ENCODE measurements at regions not wholly inside any gene's neighbourhood (a gene's known extent, or its start where the extent isn't known, plus 50 kb on each side); places are given as distances from the start of the nearest gene placed in this dataset.

- WGBS (ENCODE audit: insufficient coverage) = 86% methylated on average over 6 of the region's 7 CpGs
- Histone ChIP-seq H3K9me3 (ENCODE audit: control extremely low read depth in 1 of 5, control insufficient read depth in 4 of 5, insufficient read depth in 2 of 5, low read depth in 1 of 5, low read length in 4 of 5) (peaks cover 0 to 2% (median 0%) of the 10 kb centered on the region in 5 experiments), H3K36me3 (ENCODE audit: control insufficient read depth in 4 of 4, insufficient read depth in 4 of 4, low read length in 3 of 4) (no peaks in the 10 kb centered on the region), H3K4me1 (ENCODE audit: control extremely low read depth in 1 of 4, control insufficient read depth in 4 of 4, insufficient read depth in 4 of 4, low read length in 3 of 4) (no peaks in the 10 kb centered on the region), H3K4me3 (ENCODE audit: control insufficient read depth in 1 of 7, extremely low read depth in 1 of 7, insufficient read depth in 4 of 7, low read depth in 2 of 7, low read length in 6 of 7) (no peak overlapping the region), H3K27me3 (replicated peaks in 2 of 5; ENCODE audit: control insufficient read depth in 4 of 5, insufficient read depth in 5 of 5, low read length in 4 of 5) (peaks cover 0 to 3% (median 0%) of the 10 kb centered on the region in 5 experiments), H3K27ac (ENCODE audit: insufficient read depth in 1 of 2, low read depth in 1 of 2, low read length in 2 of 2, poor library complexity in 1 of 2, severe bottlenecking in 2 of 2) (no peak overlapping the region)
- no peak for DNase-seq
- ChIA-PET CTCF (no interaction called here), POLR2A (no interaction called here)
Observed at GRCh38 chr7:4406288-4407058, 275.6 kb upstream of the FOXK1 start.

GRCh38 chr7:4409946-4410345, 272.1 kb upstream of the FOXK1 start:
- no peaks in the 10 kb centered on the region for H3K4me1 ChIP-seq (ENCODE audit: control extremely low read depth in 1 of 4, control insufficient read depth in 4 of 4, insufficient read depth in 4 of 4, low read length in 3 of 4)
- CTCF ChIA-PET = no interaction called here
- H3K27me3 ChIP-seq (replicated peaks in 2 of 5; ENCODE audit: control insufficient read depth in 4 of 5, insufficient read depth in 5 of 5, low read length in 4 of 5) = peaks cover 0 to 3% (median 0%) of the 10 kb centered on the region in 5 experiments
- H3K27ac ChIP-seq (ENCODE audit: insufficient read depth in 1 of 2, low read depth in 1 of 2, low read length in 2 of 2, poor library complexity in 1 of 2, severe bottlenecking in 2 of 2) = no peak overlapping the region
- POLR2A ChIA-PET = no interaction called here
- no peaks in the 10 kb centered on the region for H3K36me3 ChIP-seq (ENCODE audit: control insufficient read depth in 4 of 4, insufficient read depth in 4 of 4, low read length in 3 of 4)
- no peak overlapping the region for H3K4me3 ChIP-seq (ENCODE audit: control insufficient read depth in 1 of 7, extremely low read depth in 1 of 7, insufficient read depth in 4 of 7, low read depth in 2 of 7, low read length in 6 of 7)
- peaks cover 0 to 7% (median 0%) of the 10 kb centered on the region in 5 experiments for H3K9me3 ChIP-seq (ENCODE audit: control extremely low read depth in 1 of 5, control insufficient read depth in 4 of 5, insufficient read depth in 2 of 5, low read depth in 1 of 5, low read length in 4 of 5)
- no peak for DNase-seq
- 70% methylated on average over 2 of the region's 10 CpGs for WGBS (ENCODE audit: insufficient coverage)

- H3K27me3 ChIP-seq (replicated peaks in 2 of 5; ENCODE audit: control insufficient read depth in 4 of 5, insufficient read depth in 5 of 5, low read length in 4 of 5) = no peaks in the 10 kb centered on the region
- peaks cover 0 to 12% (median 0%) of the 10 kb centered on the region in 5 experiments for H3K9me3 ChIP-seq (ENCODE audit: control extremely low read depth in 1 of 5, control insufficient read depth in 4 of 5, insufficient read depth in 2 of 5, low read depth in 1 of 5, low read length in 4 of 5)
- WGBS (ENCODE audit: insufficient coverage) = 44% methylated on average over 24 of the region's 26 CpGs
- no peaks in the 10 kb centered on the region for H3K4me1 ChIP-seq (ENCODE audit: control extremely low read depth in 1 of 4, control insufficient read depth in 4 of 4, insufficient read depth in 4 of 4, low read length in 3 of 4)
- CTCF ChIA-PET = interaction anchor here (0.6 kb wide), 1 partner anchor 244 kb away, joined by 3 read pairs; no protein-coding TSS in a partner anchor
- peak overlapping the region in 3 of 7 experiments; percentile 1 to 54 (median 20) for H3K4me3 ChIP-seq (ENCODE audit: control insufficient read depth in 1 of 7, extremely low read depth in 1 of 7, insufficient read depth in 4 of 7, low read depth in 2 of 7, low read length in 6 of 7)
- H3K36me3 ChIP-seq (ENCODE audit: control insufficient read depth in 4 of 4, insufficient read depth in 4 of 4, low read length in 3 of 4) = no peaks in the 10 kb centered on the region
- POLR2A ChIA-PET = no interaction called here
- peak; percentile 9 to 84 (median 71) for DNase-seq
- no peak overlapping the region for H3K27ac ChIP-seq (ENCODE audit: insufficient read depth in 1 of 2, low read depth in 1 of 2, low read length in 2 of 2, poor library complexity in 1 of 2, severe bottlenecking in 2 of 2)
Observed at GRCh38 chr7:4416396-4417056, 265.6 kb upstream of the FOXK1 start.

GRCh38 chr7:4428526-4428925, 253.6 kb upstream of the FOXK1 start:
- no peaks in the 10 kb centered on the region for H3K27me3 ChIP-seq (replicated peaks in 2 of 5; ENCODE audit: control insufficient read depth in 4 of 5, insufficient read depth in 5 of 5, low read length in 4 of 5)
- H3K9me3 ChIP-seq (ENCODE audit: control extremely low read depth in 1 of 5, control insufficient read depth in 4 of 5, insufficient read depth in 2 of 5, low read depth in 1 of 5, low read length in 4 of 5) = peaks cover 0 to 22% (median 8%) of the 10 kb centered on the region in 5 experiments
- CTCF ChIA-PET = no interaction called here
- no peak for DNase-seq
- no peak overlapping the region for H3K27ac ChIP-seq (ENCODE audit: insufficient read depth in 1 of 2, low read depth in 1 of 2, low read length in 2 of 2, poor library complexity in 1 of 2, severe bottlenecking in 2 of 2)
- H3K4me1 ChIP-seq (ENCODE audit: control extremely low read depth in 1 of 4, control insufficient read depth in 4 of 4, insufficient read depth in 4 of 4, low read length in 3 of 4) = no peaks in the 10 kb centered on the region
- WGBS (ENCODE audit: insufficient coverage) = 83% methylated on average over 6 of the region's 7 CpGs
- no peak overlapping the region for H3K4me3 ChIP-seq (ENCODE audit: control insufficient read depth in 1 of 7, extremely low read depth in 1 of 7, insufficient read depth in 4 of 7, low read depth in 2 of 7, low read length in 6 of 7)
- POLR2A ChIA-PET = no interaction called here
- H3K36me3 ChIP-seq (ENCODE audit: control insufficient read depth in 4 of 4, insufficient read depth in 4 of 4, low read length in 3 of 4) = no peaks in the 10 kb centered on the region

GRCh38 chr7:4430227-4430626, 251.9 kb upstream of the FOXK1 start:
- no peak overlapping the region for H3K27ac ChIP-seq (ENCODE audit: insufficient read depth in 1 of 2, low read depth in 1 of 2, low read length in 2 of 2, poor library complexity in 1 of 2, severe bottlenecking in 2 of 2)
- ChIA-PET POLR2A (no interaction called here), CTCF (no interaction called here)
- no peak overlapping the region for H3K4me3 ChIP-seq (ENCODE audit: control insufficient read depth in 1 of 7, extremely low read depth in 1 of 7, insufficient read depth in 4 of 7, low read depth in 2 of 7, low read length in 6 of 7)
- DNase-seq = no peak
- no CpG with 5 or more reads among the region's 1 CpG for WGBS (ENCODE audit: insufficient coverage)
- peaks cover 0 to 4% (median 0%) of the 10 kb centered on the region in 5 experiments for H3K27me3 ChIP-seq (replicated peaks in 2 of 5; ENCODE audit: control insufficient read depth in 4 of 5, insufficient read depth in 5 of 5, low read length in 4 of 5)
- H3K36me3 ChIP-seq (ENCODE audit: control insufficient read depth in 4 of 4, insufficient read depth in 4 of 4, low read length in 3 of 4) = no peaks in the 10 kb centered on the region
- peaks cover 0 to 13% (median 4%) of the 10 kb centered on the region in 5 experiments for H3K9me3 ChIP-seq (ENCODE audit: control extremely low read depth in 1 of 5, control insufficient read depth in 4 of 5, insufficient read depth in 2 of 5, low read depth in 1 of 5, low read length in 4 of 5)
- H3K4me1 ChIP-seq (ENCODE audit: control extremely low read depth in 1 of 4, control insufficient read depth in 4 of 4, insufficient read depth in 4 of 4, low read length in 3 of 4) = no peaks in the 10 kb centered on the region

- DNase-seq = no peak
- Histone ChIP-seq H3K27ac (ENCODE audit: insufficient read depth in 1 of 2, low read depth in 1 of 2, low read length in 2 of 2, poor library complexity in 1 of 2, severe bottlenecking in 2 of 2) (no peak overlapping the region), H3K4me1 (ENCODE audit: control extremely low read depth in 1 of 4, control insufficient read depth in 4 of 4, insufficient read depth in 4 of 4, low read length in 3 of 4) (no peaks in the 10 kb centered on the region), H3K27me3 (replicated peaks in 2 of 5; ENCODE audit: control insufficient read depth in 4 of 5, insufficient read depth in 5 of 5, low read length in 4 of 5) (peaks cover 0 to 13% (median 2%) of the 10 kb centered on the region in 5 experiments), H3K4me3 (ENCODE audit: control insufficient read depth in 1 of 7, extremely low read depth in 1 of 7, insufficient read depth in 4 of 7, low read depth in 2 of 7, low read length in 6 of 7) (no peak overlapping the region), H3K36me3 (ENCODE audit: control insufficient read depth in 4 of 4, insufficient read depth in 4 of 4, low read length in 3 of 4) (no peaks in the 10 kb centered on the region), H3K9me3 (ENCODE audit: control extremely low read depth in 1 of 5, control insufficient read depth in 4 of 5, insufficient read depth in 2 of 5, low read depth in 1 of 5, low read length in 4 of 5) (peaks cover 0 to 9% (median 4%) of the 10 kb centered on the region in 5 experiments)
- 69% methylated on average over 13 of the region's 13 CpGs for WGBS (ENCODE audit: insufficient coverage)
- CTCF ChIA-PET = interaction anchor here (1.5 kb wide), 1 partner anchor 10 kb away, joined by 4 read pairs; no protein-coding TSS in a partner anchor
- POLR2A ChIA-PET = no interaction called here
Observed at GRCh38 chr7:4434306-4434705, 247.8 kb upstream of the FOXK1 start.

- Histone ChIP-seq H3K9me3 (ENCODE audit: control extremely low read depth in 1 of 5, control insufficient read depth in 4 of 5, insufficient read depth in 2 of 5, low read depth in 1 of 5, low read length in 4 of 5) (no peaks in the 10 kb centered on the region), H3K27ac (ENCODE audit: insufficient read depth in 1 of 2, low read depth in 1 of 2, low read length in 2 of 2, poor library complexity in 1 of 2, severe bottlenecking in 2 of 2) (no peak overlapping the region), H3K27me3 (replicated peaks in 2 of 5; ENCODE audit: control insufficient read depth in 4 of 5, insufficient read depth in 5 of 5, low read length in 4 of 5) (peaks cover 0 to 13% (median 2%) of the 10 kb centered on the region in 5 experiments), H3K4me1 (ENCODE audit: control extremely low read depth in 1 of 4, control insufficient read depth in 4 of 4, insufficient read depth in 4 of 4, low read length in 3 of 4) (no peaks in the 10 kb centered on the region), H3K36me3 (ENCODE audit: control insufficient read depth in 4 of 4, insufficient read depth in 4 of 4, low read length in 3 of 4) (no peaks in the 10 kb centered on the region), H3K4me3 (ENCODE audit: control insufficient read depth in 1 of 7, extremely low read depth in 1 of 7, insufficient read depth in 4 of 7, low read depth in 2 of 7, low read length in 6 of 7) (no peak overlapping the region)
- ChIA-PET POLR2A (no interaction called here), CTCF (no interaction called here)
- 100% methylated on average over 2 of the region's 5 CpGs for WGBS (ENCODE audit: insufficient coverage)
- no peak for DNase-seq
Observed at GRCh38 chr7:4436361-4436895, 245.7 kb upstream of the FOXK1 start.

Data from common myeloid progenitor, CD34-positive (primary cell).